A673 (cell line): ENCODE measurements at regions not wholly inside any gene's neighbourhood (a gene's known extent, or its start where the extent isn't known, plus 50 kb on each side); places are given as distances from the start of the nearest gene placed in this dataset.

Source experiments
- EZH2 ChIP-seq: fragments of 200-600 bp; sonication (generic); IDR thresholded peaks from 2 replicates; pipeline ENCODE4 v1.6.1; 2017; ENCODE audit warnings: borderline replicate concordance, low read depth, mild to moderate bottlenecking, mixed read lengths, antibody characterized with exemption, low read length; ENCODE audit not compliant: poor library complexity, severe bottlenecking
- TF ChIP-seq, protein P1 (sequence below): fragments of 300-800, 200-600 bp; sonication (generic); conservative IDR thresholded peaks from 2 replicates; pipeline ENCODE4 v1.5.1; 2017; ENCODE audit warnings: low read depth, mild to moderate bottlenecking, antibody characterized with exemption, low read length, moderate library complexity, mixed read lengths

DNA sequence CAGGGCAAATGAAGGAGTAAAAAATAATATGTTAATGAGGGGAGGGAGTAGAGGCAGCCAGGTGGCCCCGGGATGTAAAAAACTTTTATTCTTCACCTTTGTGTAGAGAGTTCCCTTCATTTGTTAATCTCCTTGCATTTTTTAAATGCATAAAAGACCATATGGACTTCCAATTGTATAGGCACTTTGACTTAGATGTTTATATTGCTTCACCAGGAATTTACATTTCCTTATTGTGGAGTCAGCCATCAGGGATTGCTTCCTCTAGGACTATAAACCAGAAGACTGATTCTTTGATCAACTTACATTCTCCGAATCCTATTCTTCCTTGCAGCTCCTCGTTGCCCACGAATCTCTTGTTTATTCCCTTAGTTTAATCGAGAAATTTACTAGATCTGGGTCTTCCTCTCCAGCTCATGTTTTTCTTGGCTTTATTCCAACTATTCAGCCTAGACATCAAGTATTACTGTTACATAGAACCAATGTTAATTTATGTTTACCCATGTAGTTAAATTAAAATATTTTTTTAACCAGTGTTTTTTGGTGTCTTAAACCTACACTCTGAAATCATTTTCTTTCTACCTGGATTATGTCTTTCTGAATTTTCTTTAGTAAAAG lies 1187.0 kb upstream of the SLC10A2 start:
- TF ChIP-seq, protein P1, sequence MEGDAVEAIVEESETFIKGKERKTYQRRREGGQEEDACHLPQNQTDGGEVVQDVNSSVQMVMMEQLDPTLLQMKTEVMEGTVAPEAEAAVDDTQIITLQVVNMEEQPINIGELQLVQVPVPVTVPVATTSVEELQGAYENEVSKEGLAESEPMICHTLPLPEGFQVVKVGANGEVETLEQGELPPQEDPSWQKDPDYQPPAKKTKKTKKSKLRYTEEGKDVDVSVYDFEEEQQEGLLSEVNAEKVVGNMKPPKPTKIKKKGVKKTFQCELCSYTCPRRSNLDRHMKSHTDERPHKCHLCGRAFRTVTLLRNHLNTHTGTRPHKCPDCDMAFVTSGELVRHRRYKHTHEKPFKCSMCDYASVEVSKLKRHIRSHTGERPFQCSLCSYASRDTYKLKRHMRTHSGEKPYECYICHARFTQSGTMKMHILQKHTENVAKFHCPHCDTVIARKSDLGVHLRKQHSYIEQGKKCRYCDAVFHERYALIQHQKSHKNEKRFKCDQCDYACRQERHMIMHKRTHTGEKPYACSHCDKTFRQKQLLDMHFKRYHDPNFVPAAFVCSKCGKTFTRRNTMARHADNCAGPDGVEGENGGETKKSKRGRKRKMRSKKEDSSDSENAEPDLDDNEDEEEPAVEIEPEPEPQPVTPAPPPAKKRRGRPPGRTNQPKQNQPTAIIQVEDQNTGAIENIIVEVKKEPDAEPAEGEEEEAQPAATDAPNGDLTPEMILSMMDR = no peak
- no peak for TF ChIP-seq EZH2
